Stimulated activated CD4-positive, alpha-beta T cell treated with anti-CD3 and anti-CD28 coated beads, Interleukin-4, amount 100 ng/mL, for 48 hours (primary cell): ENCODE measurements at regions not wholly inside any gene's neighbourhood (a gene's known extent, or its start where the extent isn't known, plus 50 kb on each side); places are given as distances from the start of the nearest gene placed in this dataset.

ENCODE experiments used
- DNase-seq, 2 donors: peaks; one replicate each; pipeline ENCODE4 v3.0.0-alpha.2; 2020; ENCODE audit warnings: low read depth in 2 of 2

GRCh38 chr11:119474682-119475596, 52.0 kb upstream of the THY1 start:
- DNase-seq = peak; percentile 38 to 44

- DNase-seq = no peak
These were observed 51.1 kb upstream of the THY1 start for GRCh38 chr11:119473901-119474681.

- no peak for DNase-seq
These were observed 50.3 kb upstream of the THY1 start for GRCh38 chr11:119473226-119473625.

- no peak for DNase-seq
These were observed 49.9 kb upstream of the THY1 start for GRCh38 chr11:119472856-119473222.
